ENCODE measurements at regions not wholly inside any gene's neighbourhood (a gene's known extent, or its start where the extent isn't known, plus 50 kb on each side); places are given as distances from the start of the nearest gene placed in this dataset.

- no peaks in the 10 kb centered on the region for H4K20me1 ChIP-seq (ENCODE audit: insufficient read depth)
- CTCF ChIA-PET, result no interaction called here
- H3K9me2 ChIP-seq, result no peaks in the 10 kb centered on the region
- no peak for TF ChIP-seq MEF2A (IDR thresholded peaks at IDR 0.05; ENCODE audit: borderline replicate concordance, low read depth)
- no peak for TF ChIP-seq NFIC (IDR thresholded peaks at IDR 0.05; ENCODE audit: borderline replicate concordance)
- TF ChIP-seq PBX3 (IDR thresholded peaks at IDR 0.05), result no peak
- TF ChIP-seq MAX (IDR thresholded peaks at IDR 0.05; ENCODE audit: low read depth), result no peak
- TF ChIP-seq RXRA (IDR thresholded peaks at IDR 0.05; ENCODE audit: borderline replicate concordance, low read depth), result no peak
- TF ChIP-seq TAF1 (IDR thresholded peaks at IDR 0.05; ENCODE audit: borderline replicate concordance, low read depth, low read length), result no peak
- no peak for TF ChIP-seq TCF12 (IDR thresholded peaks at IDR 0.05)
- TF ChIP-seq CHD2 (IDR thresholded peaks at IDR 0.05; ENCODE audit: low read length, partially characterized antibody), result no peak
- TF ChIP-seq USF2 (IDR thresholded peaks at IDR 0.05; ENCODE audit: borderline replicate concordance, low read depth, low read length), result no peak
- no peak for TF ChIP-seq ELF1 (IDR thresholded peaks at IDR 0.05)
- TF ChIP-seq GATA2 (CRISPR knock-in tag; IDR thresholded peaks at IDR 0.05), result no peak
- no peak for TF ChIP-seq POLR2AphosphoS5 (IDR thresholded peaks at IDR 0.05; ENCODE audit: low read depth, low read length)
- no peak for TF ChIP-seq ZBTB33 (IDR thresholded peaks at IDR 0.05; ENCODE audit: borderline replicate concordance, low read depth)
- TF ChIP-seq JUND (IDR thresholded peaks at IDR 0.05), result no peak
- no peak for TF ChIP-seq YY1 (IDR thresholded peaks at IDR 0.05; ENCODE audit: low read depth)
- no peak for TF ChIP-seq EP300 (IDR thresholded peaks at IDR 0.05; ENCODE audit: borderline replicate concordance in 1 of 2, low read depth in 1 of 2, low read length in 1 of 2)
- H3K9me3 ChIP-seq, result no peaks in the 10 kb centered on the region
- no peaks in the 10 kb centered on the region for H3F3A ChIP-seq (replicated peaks; ENCODE audit: insufficient read depth)
- H2AFZ ChIP-seq (ENCODE audit: low read depth), result no peak overlapping the region
- no peak for DNase-seq
- H3K36me3 ChIP-seq (replicated peaks in 1 of 2; ENCODE audit: control insufficient read depth in 1 of 2, insufficient read depth in 2 of 2, low read length in 1 of 2), result no peaks in the 10 kb centered on the region
- 18% methylated on average over 1 of the region's 1 CpG for WGBS (ENCODE audit: low lambda C conversion rate)
- H3K4me3 ChIP-seq (ENCODE audit: low read depth in 2 of 2, low read length in 1 of 2), result no peak overlapping the region
- H3K27ac ChIP-seq (ENCODE audit: low read depth in 2 of 2, low read length in 1 of 2), result no peak overlapping the region
- POLR2A ChIA-PET, result no interaction called here
- H3K27me3 ChIP-seq (ENCODE audit: insufficient read depth), result no peaks in the 10 kb centered on the region
- no peaks in the 10 kb centered on the region for H3K79me2 ChIP-seq (ENCODE audit: insufficient read depth)
- no peak overlapping the region for H3K9ac ChIP-seq
- H3K4me2 ChIP-seq, result no peak overlapping the region
- no peaks in the 10 kb centered on the region for H3K4me1 ChIP-seq (ENCODE audit: control insufficient read depth in 1 of 2, insufficient read depth in 2 of 2, low read depth in 1 of 2, low read length in 1 of 2)
These were observed 304.5 kb downstream of the OTOL1 start for GRCh38 chr3:161800985-161801559.
